ENCODE measurements at regions not wholly inside any gene's neighbourhood (a gene's known extent, or its start where the extent isn't known, plus 50 kb on each side); places are given as distances from the start of the nearest gene placed in this dataset.

- no peak for TF ChIP-seq CTCF (IDR thresholded peaks at IDR 0.05)
- no peak for TF ChIP-seq POLR2A (IDR thresholded peaks at IDR 0.05)
- ATAC-seq (no peak), DNase-seq (no peak)
- Histone ChIP-seq H3K27me3 (no peaks in the 10 kb centered on the region), H3K36me3 (replicated peaks in 1 of 2; ENCODE audit: insufficient read depth in 1 of 2, low read depth in 2 of 2) (no peaks in the 10 kb centered on the region), H3K4me3 (no peak overlapping the region), H3K9me3 (no peaks in the 10 kb centered on the region), H3K27ac (no peak overlapping the region), H3K4me1 (no peaks in the 10 kb centered on the region)
- 90 to 91% methylated on average over 1 of the region's 1 CpG for WGBS, 2 donors
- intact Hi-C loops (cut with DNase I) = no loop called here
These were observed 791.9 kb downstream of the TRIB2 start for GRCh38 chr2:13508671-13509070.

GRCh38 chr2:13515254-13515653 is 798.5 kb downstream of the TRIB2 start:
- H3K27ac ChIP-seq = no peak overlapping the region
- ATAC-seq (no peak), DNase-seq (no peak)
- no peak for TF ChIP-seq POLR2A (IDR thresholded peaks at IDR 0.05)
- no peak for TF ChIP-seq CTCF (IDR thresholded peaks at IDR 0.05)
- intact Hi-C loops (cut with DNase I) = no loop called here
- no peak overlapping the region for H3K4me3 ChIP-seq
- 63 to 66% methylated on average over 3 of the region's 3 CpGs for WGBS, 2 donors
- no peaks in the 10 kb centered on the region for H3K36me3 ChIP-seq (replicated peaks in 1 of 2; ENCODE audit: insufficient read depth in 1 of 2, low read depth in 2 of 2)
- H3K9me3 ChIP-seq = no peaks in the 10 kb centered on the region
- no peaks in the 10 kb centered on the region for H3K27me3 ChIP-seq
- H3K4me1 ChIP-seq = peaks cover 29% of the 10 kb centered on the region

GRCh38 chr2:13522096-13522495 is 805.4 kb downstream of the TRIB2 start:
- ATAC-seq (peak; percentile 37), DNase-seq (peak; percentile 29 to 52 (median 36))
- Histone ChIP-seq H3K9me3 (no peaks in the 10 kb centered on the region), H3K4me1 (peaks cover 46% of the 10 kb centered on the region), H3K36me3 (replicated peaks in 1 of 2; ENCODE audit: insufficient read depth in 1 of 2, low read depth in 2 of 2) (no peaks in the 10 kb centered on the region), H3K4me3 (no peak overlapping the region), H3K27ac (peak overlapping the region; percentile 74 to 91 (median 84)), H3K27me3 (no peaks in the 10 kb centered on the region)
- 31 to 37% methylated on average over 6 of the region's 6 CpGs for WGBS, 2 donors
- intact Hi-C loops (cut with DNase I) = no loop called here
- TF ChIP-seq POLR2A (IDR thresholded peaks at IDR 0.05) (peak in 1 of 3 donors; percentile 39), CTCF (IDR thresholded peaks at IDR 0.05) (no peak)

- TF ChIP-seq CTCF (IDR thresholded peaks at IDR 0.05) (peak in 5 of 7 experiments; percentile 17 to 66 (median 47)), POLR2A (IDR thresholded peaks at IDR 0.05) (peak in 2 of 3 donors; percentile 80 to 85)
- ATAC-seq (peak; percentile 98), DNase-seq (peak; percentile 79 to 94 (median 89))
- Histone ChIP-seq H3K36me3 (replicated peaks in 1 of 2; ENCODE audit: insufficient read depth in 1 of 2, low read depth in 2 of 2) (no peaks in the 10 kb centered on the region), H3K4me1 (peaks cover 39% of the 10 kb centered on the region), H3K27me3 (no peaks in the 10 kb centered on the region), H3K9me3 (no peaks in the 10 kb centered on the region), H3K27ac (peak overlapping the region; percentile 74 to 91 (median 84)), H3K4me3 (no peak overlapping the region)
- WGBS, 2 donors = 11 to 13% methylated on average over 6 of the region's 6 CpGs
- intact Hi-C loops (cut with DNase I) = no loop called here
These were observed 806.4 kb downstream of the TRIB2 start for GRCh38 chr2:13522917-13523821.

Measured in body of pancreas (tissue), 4 donors.